ENCODE measurements at regions not wholly inside any gene's neighbourhood (a gene's known extent, or its start where the extent isn't known, plus 50 kb on each side); places are given as distances from the start of the nearest gene placed in this dataset.
A peak's percentile ranks its signal among the peaks of the same experiment; 100 is the strongest.
"Not testable (repeated sequence)": the region's sequence is repeated elsewhere in the genome, so short reads cannot be mapped to it uniquely, and the experiment has no call there.

DNA sequence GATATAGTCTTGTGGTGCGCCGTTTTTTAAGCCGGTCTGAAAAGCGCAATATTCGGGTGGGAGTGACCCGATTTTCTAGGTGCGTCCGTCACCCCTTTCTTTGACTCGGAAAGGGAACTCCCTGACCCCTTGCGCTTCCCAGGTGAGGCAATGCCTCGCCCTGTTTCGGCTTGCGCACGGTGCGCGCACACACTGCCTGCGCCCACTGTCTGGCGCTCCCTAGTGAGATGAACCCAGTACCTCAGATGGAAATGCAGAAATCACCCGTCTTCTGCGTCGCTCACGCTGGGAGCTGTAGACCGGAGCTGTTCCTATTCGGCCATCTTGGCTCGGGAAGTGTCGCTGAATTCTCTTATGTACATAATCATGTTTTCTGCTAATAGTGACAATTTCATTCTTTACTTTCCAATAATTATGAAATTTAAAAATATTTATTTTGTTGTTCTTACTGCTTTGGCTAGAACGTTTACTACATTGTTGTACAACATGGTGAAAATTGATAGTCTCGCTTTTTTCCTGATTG is 61.2 kb upstream of the MINDY3 start:
- not testable (repeated sequence) for DNase-seq

DNA sequence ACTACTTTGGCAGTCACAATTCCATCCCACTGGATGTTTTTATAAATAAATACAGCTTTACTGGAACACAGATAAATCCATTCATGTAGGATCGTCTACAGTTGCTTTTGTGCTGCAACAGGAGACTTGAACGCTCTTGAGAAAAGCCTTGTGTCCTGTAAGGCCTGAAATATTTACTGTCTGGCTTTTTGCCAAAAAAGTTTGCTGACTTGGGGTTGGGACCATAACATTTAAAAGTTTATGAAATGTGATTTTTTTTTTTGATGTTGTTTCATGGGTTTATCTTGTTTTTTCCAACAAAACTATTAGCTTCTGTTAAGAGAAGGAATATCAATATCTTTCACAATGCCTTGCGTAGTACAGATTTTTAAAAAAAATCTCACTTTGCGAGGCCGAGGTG is 71.1 kb upstream of the MINDY3 start:
- no peak for DNase-seq

GRCh38 chr10:15939543-15939942 is 79.2 kb upstream of the MINDY3 start:
- not testable (repeated sequence) for DNase-seq

- peak; percentile 11 for DNase-seq
Observed at GRCh38 chr10:15943426-15943825, 83.1 kb upstream of the MINDY3 start.

- DNase-seq: no peak
Observed at GRCh38 chr10:15954188-15954587, 93.9 kb upstream of the MINDY3 start.

DNA sequence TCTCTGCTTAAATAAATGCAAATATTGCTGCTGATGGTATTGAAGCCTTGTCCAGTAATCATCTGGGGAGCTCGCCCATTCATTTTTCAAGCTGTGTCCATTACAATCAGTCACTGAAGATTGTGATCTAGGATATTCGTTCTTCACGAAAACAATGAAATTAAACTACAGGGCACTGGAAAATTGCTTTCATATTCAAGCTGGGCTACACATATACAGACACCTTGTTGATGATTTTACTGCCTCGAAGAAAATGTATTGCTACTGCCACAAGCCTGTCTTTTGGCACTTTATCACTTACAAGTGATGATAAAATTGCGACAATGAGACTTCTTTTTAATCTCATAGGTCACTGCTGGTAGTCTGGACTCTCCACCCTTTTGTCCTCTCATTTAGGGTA is 100.0 kb upstream of the MINDY3 start:
- DNase-seq: no peak

DNA sequence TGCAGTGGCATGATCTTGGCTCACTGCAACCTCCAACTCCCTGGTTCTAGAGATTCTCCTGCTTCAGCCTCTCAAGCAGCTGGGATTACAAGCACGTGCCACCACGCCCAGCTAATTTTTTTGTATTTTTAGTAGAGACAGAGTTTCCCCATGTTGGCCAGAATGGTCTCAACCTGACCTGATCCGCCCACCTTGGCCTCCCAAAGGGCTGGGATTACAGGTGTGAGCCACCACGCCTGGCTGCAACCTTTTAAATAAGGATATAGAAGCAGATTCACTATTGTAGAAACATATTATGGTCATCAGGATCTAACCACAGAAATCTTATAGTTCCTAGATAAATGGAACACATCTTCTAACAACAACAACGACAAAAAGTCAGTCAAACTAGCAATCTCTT is 112.4 kb upstream of the MINDY3 start:
- not testable (repeated sequence) for DNase-seq

GRCh38 chr10:15985690-15986089 is 125.4 kb upstream of the MINDY3 start:
- no peak for DNase-seq

DNA sequence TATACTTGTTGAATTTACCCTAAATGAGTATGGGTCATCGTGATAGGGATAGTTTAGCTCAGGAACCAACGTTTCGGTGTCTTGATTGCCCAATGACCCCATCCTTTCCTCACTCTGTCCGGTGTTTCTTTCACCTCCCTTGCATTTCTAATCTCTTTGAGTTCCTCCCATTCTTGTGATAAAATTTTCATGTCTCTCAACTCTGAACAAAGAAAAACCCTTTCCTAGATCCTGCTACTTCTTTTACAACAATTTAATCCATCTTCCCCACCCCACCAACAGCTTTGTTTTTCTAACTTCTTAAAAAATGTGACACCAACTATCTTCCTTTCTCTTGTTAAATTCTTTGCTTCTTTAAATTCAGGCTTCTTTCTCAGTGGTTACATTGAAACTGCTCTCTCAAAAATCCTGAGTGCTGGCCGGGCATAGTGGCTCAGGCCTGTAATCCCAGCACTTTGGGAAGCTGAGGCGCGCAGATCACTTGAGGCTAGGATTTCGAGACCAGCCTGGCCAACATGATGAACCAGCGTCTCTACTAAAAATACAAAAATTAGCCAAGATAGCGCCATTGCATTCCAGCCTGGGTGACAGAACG is 130.3 kb upstream of the MINDY3 start:
- DNase-seq: no peak

GRCh38 chr10:15997313-15997712 is 137.0 kb upstream of the MINDY3 start:
- DNase-seq: no peak

DNA sequence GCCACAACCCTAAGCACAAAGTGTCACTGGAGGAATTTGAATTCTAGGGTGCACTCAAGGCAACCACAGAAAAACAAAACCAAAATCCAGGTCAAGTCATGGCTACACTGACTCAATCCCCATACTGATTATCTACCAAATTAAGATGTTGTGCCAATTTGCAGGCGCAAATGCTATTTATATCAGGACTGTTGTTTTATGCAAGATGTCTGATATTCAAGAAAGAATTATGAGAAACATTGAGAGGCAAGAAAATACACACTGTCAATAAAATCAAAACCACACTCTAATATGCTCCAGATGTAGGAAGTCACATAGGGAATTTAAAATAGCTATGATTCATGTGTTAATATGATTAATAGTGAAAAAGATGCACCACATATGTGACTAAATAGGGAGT is 141.3 kb upstream of the MINDY3 start:
- no peak for DNase-seq

DNA sequence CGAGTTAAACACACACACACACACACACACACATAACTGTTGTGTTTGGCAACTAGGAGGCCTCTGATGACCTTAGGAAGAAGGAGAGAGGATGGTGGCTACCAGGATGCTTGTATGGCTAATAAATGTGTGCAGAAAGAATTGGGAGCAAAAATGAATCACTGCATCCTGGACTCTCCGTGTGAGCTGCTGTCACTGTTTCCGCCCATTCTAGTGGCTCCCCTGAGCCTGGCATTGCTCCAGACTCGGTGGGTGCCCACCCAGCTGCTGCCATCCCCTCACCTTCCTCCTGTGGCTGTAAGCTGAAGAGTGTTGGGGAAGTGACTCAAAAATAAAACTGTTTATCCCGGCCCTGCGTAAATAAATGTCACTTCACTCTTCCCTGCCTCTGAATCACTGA is 149.5 kb upstream of the MINDY3 start:
- DNase-seq: no peak

GRCh38 chr10:16011548-16011947 is 151.2 kb upstream of the MINDY3 start:
- no peak for DNase-seq

DNA sequence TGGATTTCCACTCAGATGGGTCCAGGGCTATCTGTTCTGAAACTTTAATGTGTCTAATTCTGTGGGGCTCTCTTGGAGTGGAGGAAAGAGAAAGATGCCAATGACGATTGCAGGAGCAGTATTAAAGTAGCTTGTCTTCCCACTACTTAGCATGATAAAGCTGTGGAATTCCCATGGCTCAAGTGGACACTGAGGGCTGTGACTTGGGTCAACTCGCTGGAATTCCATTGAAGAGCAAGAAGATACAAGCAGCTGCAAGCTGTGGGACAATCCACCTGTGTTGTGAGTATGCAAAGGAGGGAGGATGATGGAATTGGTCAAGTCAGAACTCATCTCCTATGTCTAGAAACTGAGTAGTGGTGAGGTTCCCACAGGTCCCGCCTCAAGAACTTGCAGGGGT is 154.2 kb upstream of the MINDY3 start:
- no peak for DNase-seq

- DNase-seq: no peak
Observed at GRCh38 chr10:16016688-16017087, 156.4 kb upstream of the MINDY3 start.

DNA sequence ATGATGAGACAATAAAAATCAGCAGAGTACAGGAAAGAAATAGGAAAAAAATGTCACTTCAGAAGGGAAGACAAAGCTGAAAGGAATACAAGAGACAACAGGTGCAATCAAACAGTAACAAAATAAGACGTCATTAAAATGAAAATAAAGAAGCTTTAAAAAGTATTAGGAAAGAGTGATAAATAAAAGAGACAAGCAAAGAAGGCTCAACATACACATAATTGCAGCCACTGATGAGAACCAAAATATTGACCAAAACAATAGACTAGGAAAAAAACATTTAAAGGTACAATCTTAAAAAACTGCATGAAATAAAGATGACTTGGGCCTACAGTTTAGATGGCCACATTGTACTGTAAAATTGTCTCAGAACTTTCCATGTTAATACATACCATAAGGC is 160.5 kb upstream of the MINDY3 start:
- DNase-seq: no peak

DNA sequence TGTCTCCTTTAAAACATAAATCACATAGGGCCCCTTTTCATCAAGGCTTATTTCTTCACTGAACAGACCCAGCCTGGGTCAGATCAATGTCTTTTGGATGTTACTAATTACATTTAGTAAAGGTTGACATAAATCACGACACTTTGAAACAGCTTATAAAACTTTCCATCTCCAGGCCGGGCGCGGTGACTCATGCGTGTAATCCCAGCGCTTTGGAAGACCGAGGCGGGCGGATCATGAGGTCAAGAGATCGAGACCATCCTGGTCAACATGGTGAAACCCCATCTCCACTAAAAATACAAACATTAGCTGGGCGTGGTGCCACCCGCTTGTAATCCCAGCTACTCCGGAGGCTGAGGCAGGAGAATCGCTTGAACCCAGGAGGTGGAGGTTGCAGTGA is 166.5 kb upstream of the MINDY3 start:
- not testable (repeated sequence) for DNase-seq

DNA sequence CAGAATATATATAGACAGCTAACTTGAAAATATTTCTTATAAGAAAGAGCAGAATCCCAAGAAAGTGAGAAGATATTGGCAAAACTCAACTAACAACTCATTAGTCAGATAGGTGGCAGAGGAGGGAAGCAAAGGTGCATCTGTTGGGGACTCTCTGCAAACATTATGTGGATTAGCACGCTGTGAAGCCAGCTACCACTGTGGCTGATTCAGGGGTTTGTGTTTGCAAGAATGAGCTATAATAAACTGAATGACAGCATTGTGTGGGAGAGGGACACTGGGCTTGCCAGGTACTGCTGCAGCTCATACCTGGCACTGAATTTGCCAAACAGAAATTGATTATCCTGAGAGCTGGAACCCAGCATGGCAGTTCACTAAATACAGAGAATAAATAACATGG is 170.3 kb upstream of the MINDY3 start:
- no peak for DNase-seq

DNA sequence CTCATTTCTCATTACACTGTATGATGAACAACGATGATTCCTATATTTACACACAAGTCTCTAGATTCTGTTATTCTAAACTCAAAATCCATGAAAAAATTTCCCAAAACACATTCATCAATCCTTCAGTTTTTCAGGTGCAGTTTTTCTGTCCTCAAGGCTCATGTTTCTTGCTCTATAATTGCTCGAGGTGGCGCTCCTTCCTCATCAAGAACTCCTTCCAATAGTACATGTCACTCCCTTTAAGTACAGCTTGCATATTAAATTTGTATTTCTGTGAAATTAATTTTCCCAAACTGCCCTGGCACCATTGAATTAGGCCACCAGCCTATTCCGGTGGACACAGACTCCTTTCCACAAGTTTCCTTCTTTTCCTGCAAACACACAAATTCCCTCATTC is 188.7 kb upstream of the MINDY3 start:
- DNase-seq: no peak

GRCh38 chr10:16049782-16050181 is 189.5 kb upstream of the MINDY3 start:
- no peak for DNase-seq

GRCh38 chr10:16063350-16063749 is 203.0 kb upstream of the MINDY3 start:
- no peak for DNase-seq

GRCh38 chr10:16083551-16083950 is 223.2 kb upstream of the MINDY3 start:
- DNase-seq: not testable (repeated sequence)

DNA sequence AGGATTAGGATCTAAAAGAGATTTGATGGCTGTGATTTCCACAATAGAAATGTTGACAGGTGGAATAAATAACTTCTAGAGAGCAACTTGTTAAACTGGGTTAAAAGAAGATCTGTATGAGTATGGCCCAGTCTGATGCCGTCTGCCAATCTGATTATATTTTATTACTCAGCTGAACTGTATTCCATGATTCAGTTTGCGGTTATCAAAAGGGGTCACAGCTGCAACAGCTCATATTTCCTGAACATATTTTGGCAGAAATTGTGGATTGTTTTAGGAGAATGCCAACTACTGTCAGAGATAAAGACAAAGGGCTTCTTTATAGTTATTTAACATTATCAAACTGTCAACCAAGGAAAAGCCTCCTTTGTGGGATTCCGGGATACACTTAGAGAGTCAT is 244.8 kb upstream of the MINDY3 start:
- no peak for DNase-seq

- DNase-seq: no peak
Observed at GRCh38 chr10:16116404-16117304, 256.3 kb upstream of the MINDY3 start.

All from hindlimb muscle (tissue), 1 donor.